Type B pancreatic cell (in vitro differentiated cells): ENCODE measurements at regions not wholly inside any gene's neighbourhood (a gene's known extent, or its start where the extent isn't known, plus 50 kb on each side); places are given as distances from the start of the nearest gene placed in this dataset.
"Not testable (repeated sequence)": the region's sequence is repeated elsewhere in the genome, so short reads cannot be mapped to it uniquely, and the experiment has no call there.

Experiments used
- DNase-seq: peaks from one replicate; pipeline ENCODE4 v3.0.0; 2021; ENCODE audit warnings: mixed read lengths; ENCODE audit not compliant: unreplicated experiment; ENCODE audit errors: extremely low spot score
- H3K27ac Mint-ChIP-seq: 2 replicates; pipeline ENCODE4 v1.8.0; 2021; ENCODE audit warnings: mild to moderate bottlenecking, mixed read lengths
- H3K27me3 Mint-ChIP-seq: 2 replicates; pipeline ENCODE4 v1.8.0; 2021; ENCODE audit warnings: mixed read lengths
- H3K36me3 Mint-ChIP-seq: 2 replicates; pipeline ENCODE4 v1.8.0; 2021; ENCODE audit warnings: mixed read lengths
- H3K4me1 Mint-ChIP-seq: one replicate; pipeline ENCODE4 v1.8.0; 2021; ENCODE audit warnings: mixed read lengths; ENCODE audit not compliant: unreplicated experiment
- H3K4me3 Mint-ChIP-seq: 2 replicates; pipeline ENCODE4 v1.8.0; 2021; ENCODE audit warnings: mild to moderate bottlenecking, mixed read lengths
- H3K9me3 Mint-ChIP-seq: 2 replicates; pipeline ENCODE4 v1.8.0; 2021; ENCODE audit warnings: mixed read lengths
- CTCF ChIP-seq: fragments of 200-600 bp; sonication (generic); conservative IDR thresholded peaks from 2 replicates; pipeline ENCODE4 v1.5.0; 2021; ENCODE audit warnings: antibody characterized with exemption, mild to moderate bottlenecking

- TF ChIP-seq CTCF = no peak
- no peak for DNase-seq
- Mint-ChIP-seq H3K4me1 (no peaks in the 10 kb centered on the region), H3K36me3 (no peaks in the 10 kb centered on the region), H3K9me3 (no peaks in the 10 kb centered on the region), H3K27me3 (no peaks in the 10 kb centered on the region), H3K27ac (no peak overlapping the region), H3K4me3 (no peak overlapping the region)
Measured at GRCh38 chr6:78768271-78768670, 99.1 kb upstream of the IRAK1BP1 start.

GRCh38 chr6:78770765-78771164 is 96.6 kb upstream of the IRAK1BP1 start:
- no peak overlapping the region for H3K4me3 Mint-ChIP-seq
- no peaks in the 10 kb centered on the region for H3K36me3 Mint-ChIP-seq
- no peaks in the 10 kb centered on the region for H3K4me1 Mint-ChIP-seq
- H3K27me3 Mint-ChIP-seq = no peaks in the 10 kb centered on the region
- no peaks in the 10 kb centered on the region for H3K9me3 Mint-ChIP-seq
- H3K27ac Mint-ChIP-seq = no peak overlapping the region
- DNase-seq = no peak
- no peak for TF ChIP-seq CTCF

- no peak for DNase-seq
- H3K27ac Mint-ChIP-seq = no peak overlapping the region
- H3K27me3 Mint-ChIP-seq = no peaks in the 10 kb centered on the region
- no peak overlapping the region for H3K4me3 Mint-ChIP-seq
- no peak for TF ChIP-seq CTCF
- H3K36me3 Mint-ChIP-seq = no peaks in the 10 kb centered on the region
- no peaks in the 10 kb centered on the region for H3K9me3 Mint-ChIP-seq
- no peaks in the 10 kb centered on the region for H3K4me1 Mint-ChIP-seq
Measured at GRCh38 chr6:78771586-78771985, 95.8 kb upstream of the IRAK1BP1 start.

- no peaks in the 10 kb centered on the region for H3K27me3 Mint-ChIP-seq
- no peak overlapping the region for H3K4me3 Mint-ChIP-seq
- no peak overlapping the region for H3K27ac Mint-ChIP-seq
- H3K36me3 Mint-ChIP-seq = no peaks in the 10 kb centered on the region
- H3K4me1 Mint-ChIP-seq = no peaks in the 10 kb centered on the region
- DNase-seq = no peak
- TF ChIP-seq CTCF = no peak
- no peaks in the 10 kb centered on the region for H3K9me3 Mint-ChIP-seq
Measured at GRCh38 chr6:78781001-78781400, 86.3 kb upstream of the IRAK1BP1 start.

GRCh38 chr6:78783366-78783765 is 84.0 kb upstream of the IRAK1BP1 start:
- H3K9me3 Mint-ChIP-seq, H3K36me3 Mint-ChIP-seq, H3K4me1 Mint-ChIP-seq, DNase-seq, H3K27ac Mint-ChIP-seq, H3K4me3 Mint-ChIP-seq, H3K27me3 Mint-ChIP-seq: not testable (repeated sequence)

- H3K36me3 Mint-ChIP-seq = no peaks in the 10 kb centered on the region
- no peak for TF ChIP-seq CTCF
- no peak for DNase-seq
- H3K4me3 Mint-ChIP-seq = no peak overlapping the region
- no peak overlapping the region for H3K27ac Mint-ChIP-seq
- no peaks in the 10 kb centered on the region for H3K4me1 Mint-ChIP-seq
- H3K9me3 Mint-ChIP-seq = peaks cover 11% of the 10 kb centered on the region
- no peaks in the 10 kb centered on the region for H3K27me3 Mint-ChIP-seq
Measured at GRCh38 chr6:78797270-78797669, 70.1 kb upstream of the IRAK1BP1 start.
